Transverse colon (tissue), 4 donors: ENCODE measurements at regions not wholly inside any gene's neighbourhood (a gene's known extent, or its start where the extent isn't known, plus 50 kb on each side); places are given as distances from the start of the nearest gene placed in this dataset.
A peak's percentile ranks its signal among the peaks of the same experiment; 100 is the strongest.

Experiments
- DNase-seq: peaks from one replicate; pipeline ENCODE4 v3.0.0-alpha.2; 2019
- H3K27ac ChIP-seq, 4 donors: fragments of 200-600 bp; sonication (generic); 2 replicates each; pipeline ENCODE4 v1.5.1; 2016 to 2018; ENCODE audit warnings: inconsistent platforms in 4 of 4
- H3K27me3 ChIP-seq: fragments of 200-600 bp; sonication (generic); 2 replicates; pipeline ENCODE4 v1.5.1; 2017; ENCODE audit warnings: inconsistent platforms
- H3K36me3 ChIP-seq, 4 donors: fragments of 200-600 bp; sonication (generic); 2 replicates each; pipeline ENCODE4 v1.5.1; 2017 to 2019; ENCODE audit warnings: inconsistent platforms in 4 of 4
- H3K4me1 ChIP-seq, 4 donors: fragments of 200-600 bp; sonication (generic); 2 replicates each; pipeline ENCODE4 v1.5.1; 2017 to 2020; ENCODE audit warnings: inconsistent platforms in 4 of 4
- H3K4me3 ChIP-seq, 4 donors: fragments of 200-600 bp; sonication (generic); 1 replicate in 1 of 4; 2 replicates in 3 of 4; pipeline versions ENCODE4 v1.5.1 to v1.6.1; 2017 to 2019; ENCODE audit warnings: inconsistent platforms in 4 of 4
- H3K9me3 ChIP-seq, 2 donors: fragments of 200-600 bp; sonication (generic); 2 replicates each; pipeline ENCODE4 v1.5.1; 2017 to 2019; ENCODE audit warnings: inconsistent platforms in 2 of 2
- CTCF ChIP-seq, 5 experiments: fragments of 200-600 bp in 3 of 5; fragments of 450-650 bp in 2 of 5; sonication (generic) in 3 of 5; IDR thresholded peaks; 1 replicate in 2 of 5; 2 replicates in 3 of 5; pipeline ENCODE4 v1.5.1; 2016 to 2017; ENCODE audit warnings: antibody characterized with exemption in 5 of 5, inconsistent platforms in 3 of 5, mild to moderate bottlenecking in 2 of 5, moderate library complexity in 1 of 5
- EP300 ChIP-seq: sonication (generic); formaldehyde crosslinking; IDR thresholded peaks from one replicate; pipeline ENCODE4 v1.6.1; 2017; ENCODE audit warnings: antibody characterized with exemption, low read depth
- POLR2A ChIP-seq: fragments of 450-650 bp; IDR thresholded peaks from one replicate; pipeline ENCODE4 v1.6.1; 2016; ENCODE audit warnings: antibody characterized with exemption, mild to moderate bottlenecking, moderate library complexity
- POLR2AphosphoS5 ChIP-seq, 3 donors: sonication (generic); formaldehyde crosslinking; IDR thresholded peaks; one replicate each; pipeline ENCODE4 v1.6.1; 2016; ENCODE audit warnings: antibody characterized with exemption in 3 of 3
- WGBS, 2 donors: methylation state at CpG; one replicate each; pipeline ENCODE4 v1.1.5; 2018; ENCODE audit warnings: low coverage in 1 of 2; 5-methylcytosine and 5-hydroxymethylcytosine counted together
- in situ Hi-C, 4 donors: fragments of 200-750 bp; cut with MboI; loops; one replicate each; pipeline versions ENCODE4 v1.15.0 to v1.15.1; 2017; ENCODE audit warnings: low sequenced_read_pairs in 3 of 4, low pct_ligation_motif_present in 1 of 4, low pct_unique_long_range_greater_than_20kb in 1 of 4
- intact Hi-C: fragments of 100-400 bp; cut with DNase I; formaldehyde crosslinking; loops from one replicate; pipeline ENCODE4 v1.15.1; 2023; ENCODE audit warnings: low total_unique reads

GRCh38 chr17:72467841-72468653 lies 347.2 kb downstream of the SOX9 start:
- Histone ChIP-seq H3K27me3 (no peaks in the 10 kb centered on the region), H3K4me3 (peak overlapping the region in 1 of 4 donors; percentile 14), H3K4me1 (peaks cover 3 to 94% (median 44%) of the 10 kb centered on the region in 4 donors), H3K27ac (peak overlapping the region; percentile 81 to 85 (median 83)), H3K36me3 (no peaks in the 10 kb centered on the region), H3K9me3 (no peaks in the 10 kb centered on the region)
- in situ Hi-C loops, result no loop called here
- intact Hi-C loops, result no loop called here
- DNase-seq, result peak; percentile 87
- 10 to 33% methylated on average over 4 to 21 of the region's 21 CpGs for WGBS, 2 donors
- TF ChIP-seq POLR2AphosphoS5 (IDR thresholded peaks at IDR 0.05) (peak; percentile 69 to 91 (median 85)), POLR2A (peak; percentile 76), CTCF (IDR thresholded peaks at IDR 0.05) (no peak), EP300 (no peak)

GRCh38 chr17:72468841-72469240 lies 348.0 kb downstream of the SOX9 start:
- H3K36me3 ChIP-seq, result no peaks in the 10 kb centered on the region
- 75 to 79% methylated on average over 3 to 4 of the region's 4 CpGs for WGBS, 2 donors
- peak overlapping the region; percentile 81 to 85 (median 83) for H3K27ac ChIP-seq
- no peak overlapping the region for H3K4me3 ChIP-seq
- intact Hi-C loops (no loop called here), in situ Hi-C loops (no loop called here)
- no peak for DNase-seq
- H3K27me3 ChIP-seq, result no peaks in the 10 kb centered on the region
- peaks cover 3 to 88% (median 40%) of the 10 kb centered on the region in 4 donors for H3K4me1 ChIP-seq
- TF ChIP-seq CTCF (IDR thresholded peaks at IDR 0.05) (no peak), POLR2AphosphoS5 (IDR thresholded peaks at IDR 0.05) (no peak), POLR2A (no peak), EP300 (no peak)
- no peaks in the 10 kb centered on the region for H3K9me3 ChIP-seq

GRCh38 chr17:72470121-72470705 lies 349.4 kb downstream of the SOX9 start:
- in situ Hi-C loops (no loop called here), intact Hi-C loops (no loop called here)
- Histone ChIP-seq H3K4me1 (peaks cover 3 to 81% (median 34%) of the 10 kb centered on the region in 4 donors), H3K4me3 (no peak overlapping the region), H3K9me3 (no peaks in the 10 kb centered on the region), H3K27ac (peak overlapping the region in 3 of 4 donors; percentile 81 to 83 (median 83)), H3K36me3 (no peaks in the 10 kb centered on the region), H3K27me3 (no peaks in the 10 kb centered on the region)
- TF ChIP-seq POLR2AphosphoS5 (IDR thresholded peaks at IDR 0.05) (no peak), CTCF (IDR thresholded peaks at IDR 0.05) (no peak), EP300 (no peak), POLR2A (no peak)
- 50 to 68% methylated on average over 3 to 11 of the region's 11 CpGs for WGBS, 2 donors
- no peak for DNase-seq

- in situ Hi-C loops, result no loop called here
- peak overlapping the region in 2 of 4 donors; percentile 81 to 83 for H3K27ac ChIP-seq
- H3K4me1 ChIP-seq, result peaks cover 3 to 81% (median 34%) of the 10 kb centered on the region in 4 donors
- no peak for DNase-seq
- 68% methylated on average over 2 of the region's 2 CpGs; no CpG with 5 or more reads in 1 of the 2 donors for WGBS, 2 donors
- intact Hi-C loops, result no loop called here
- no peaks in the 10 kb centered on the region for H3K27me3 ChIP-seq
- TF ChIP-seq POLR2AphosphoS5 (IDR thresholded peaks at IDR 0.05) (no peak), CTCF (IDR thresholded peaks at IDR 0.05) (no peak), POLR2A (no peak), EP300 (no peak)
- H3K9me3 ChIP-seq, result no peaks in the 10 kb centered on the region
- H3K36me3 ChIP-seq, result no peaks in the 10 kb centered on the region
- H3K4me3 ChIP-seq, result no peak overlapping the region
Observed at GRCh38 chr17:72470734-72471133, 349.9 kb downstream of the SOX9 start.
